Peyer's patch (tissue), 4 donors: ENCODE measurements at regions not wholly inside any gene's neighbourhood (a gene's known extent, or its start where the extent isn't known, plus 50 kb on each side); places are given as distances from the start of the nearest gene placed in this dataset.

ENCODE experiments used
- POLR2A ChIP-seq, 2 donors: fragments of 450-650 bp; IDR thresholded peaks; one replicate each; pipeline ENCODE4 v1.5.1; 2017; ENCODE audit warnings: antibody characterized with exemption in 2 of 2, mild to moderate bottlenecking in 2 of 2, moderate library complexity in 2 of 2
- TF ChIP-seq, protein P1 (sequence below), 6 experiments: fragments of 450-650 bp in 4 of 6; fragments of 200-600 bp in 2 of 6; sonication (generic) in 1 of 6; IDR thresholded peaks; one replicate each; pipeline ENCODE4 v1.5.1; 2017 to 2019; ENCODE audit warnings: antibody characterized with exemption in 6 of 6, mild to moderate bottlenecking in 3 of 6, moderate library complexity in 1 of 6

DNA sequence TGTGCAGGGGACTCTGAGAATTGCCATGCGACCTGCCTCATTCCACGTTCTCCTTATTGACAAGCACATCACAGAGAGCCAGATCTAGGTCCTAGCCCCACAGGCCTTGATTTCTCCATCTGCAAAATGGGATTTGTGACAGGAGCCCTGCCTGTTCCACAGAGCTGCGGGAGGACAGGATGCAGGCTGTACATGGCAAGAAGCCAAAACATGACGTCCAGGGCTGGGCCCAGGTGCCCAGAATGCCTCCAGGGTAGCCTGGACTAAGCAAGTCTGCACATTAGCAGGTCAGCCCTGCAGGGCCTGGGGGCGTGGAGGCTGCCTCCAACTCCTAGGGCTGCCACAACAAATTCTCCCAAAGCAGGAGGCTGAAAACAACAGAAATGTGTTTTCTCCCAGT lies 235.7 kb upstream of the SDK2 start:
- TF ChIP-seq, protein P1, sequence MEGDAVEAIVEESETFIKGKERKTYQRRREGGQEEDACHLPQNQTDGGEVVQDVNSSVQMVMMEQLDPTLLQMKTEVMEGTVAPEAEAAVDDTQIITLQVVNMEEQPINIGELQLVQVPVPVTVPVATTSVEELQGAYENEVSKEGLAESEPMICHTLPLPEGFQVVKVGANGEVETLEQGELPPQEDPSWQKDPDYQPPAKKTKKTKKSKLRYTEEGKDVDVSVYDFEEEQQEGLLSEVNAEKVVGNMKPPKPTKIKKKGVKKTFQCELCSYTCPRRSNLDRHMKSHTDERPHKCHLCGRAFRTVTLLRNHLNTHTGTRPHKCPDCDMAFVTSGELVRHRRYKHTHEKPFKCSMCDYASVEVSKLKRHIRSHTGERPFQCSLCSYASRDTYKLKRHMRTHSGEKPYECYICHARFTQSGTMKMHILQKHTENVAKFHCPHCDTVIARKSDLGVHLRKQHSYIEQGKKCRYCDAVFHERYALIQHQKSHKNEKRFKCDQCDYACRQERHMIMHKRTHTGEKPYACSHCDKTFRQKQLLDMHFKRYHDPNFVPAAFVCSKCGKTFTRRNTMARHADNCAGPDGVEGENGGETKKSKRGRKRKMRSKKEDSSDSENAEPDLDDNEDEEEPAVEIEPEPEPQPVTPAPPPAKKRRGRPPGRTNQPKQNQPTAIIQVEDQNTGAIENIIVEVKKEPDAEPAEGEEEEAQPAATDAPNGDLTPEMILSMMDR (IDR thresholded peaks at IDR 0.05) = no peak
- TF ChIP-seq POLR2A (IDR thresholded peaks at IDR 0.05) = no peak
